ENCODE measurements at regions not wholly inside any gene's neighbourhood (a gene's known extent, or its start where the extent isn't known, plus 50 kb on each side); places are given as distances from the start of the nearest gene placed in this dataset.

DNA sequence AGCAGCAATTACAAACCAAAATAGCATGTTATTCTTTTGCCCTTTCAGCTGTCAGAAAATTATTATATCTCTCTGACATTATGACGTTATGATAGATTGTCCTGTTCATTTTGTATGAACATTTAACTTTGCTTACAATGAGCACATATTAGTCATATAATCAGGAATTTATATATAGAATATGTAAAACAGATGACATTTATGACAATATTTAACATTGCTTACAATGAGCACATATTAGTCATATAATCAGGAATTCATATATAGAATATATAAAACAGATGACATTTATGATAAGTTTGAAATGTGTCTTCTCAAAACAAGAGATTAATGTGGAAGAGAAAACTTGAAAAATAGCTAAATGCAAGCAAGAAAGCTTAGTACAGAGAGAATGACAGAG lies 1180.2 kb downstream of the CDH12 start:
- Histone ChIP-seq H3K79me2 (ENCODE audit: control insufficient read depth, insufficient read depth, low read length) (no peaks in the 10 kb centered on the region), H3K27me3 (ENCODE audit: control insufficient read depth, insufficient read depth, low read length) (no peaks in the 10 kb centered on the region), H3K36me3 (ENCODE audit: control insufficient read depth, insufficient read depth, low read length) (no peaks in the 10 kb centered on the region)

DNA sequence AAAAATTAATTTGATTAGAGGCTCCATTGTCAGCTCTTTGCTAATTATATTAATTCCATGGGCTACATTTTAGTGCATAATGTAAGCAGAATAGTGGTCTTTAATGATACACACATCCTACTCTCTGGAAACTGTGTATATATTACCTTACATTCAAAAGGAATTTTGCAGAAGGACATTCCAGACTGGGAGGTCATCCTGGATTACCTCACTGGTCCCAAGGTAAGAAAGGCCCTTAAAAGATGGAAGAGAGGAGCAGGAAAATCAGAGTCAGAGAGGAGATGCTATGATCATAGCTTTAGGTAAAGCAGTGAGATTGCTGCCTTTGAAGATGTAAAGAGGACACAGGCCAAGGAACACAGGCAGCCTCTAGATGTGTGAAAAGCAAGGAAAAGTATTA lies 1180.8 kb downstream of the CDH12 start:
- no peak overlapping the region for H2AFZ ChIP-seq (ENCODE audit: low read length)
- H3K79me2 ChIP-seq (ENCODE audit: control insufficient read depth, insufficient read depth, low read length) = no peaks in the 10 kb centered on the region
- no peaks in the 10 kb centered on the region for H3K27me3 ChIP-seq (ENCODE audit: control insufficient read depth, insufficient read depth, low read length)
- no peaks in the 10 kb centered on the region for H4K20me1 ChIP-seq (ENCODE audit: control insufficient read depth, extremely low read depth, insufficient read depth, low read length)
- H3K4me1 ChIP-seq (ENCODE audit: control insufficient read depth, extremely low read depth, insufficient read depth, low read length) = no peaks in the 10 kb centered on the region
- H3K9ac ChIP-seq (ENCODE audit: insufficient read depth, low read length) = no peak overlapping the region
- H3K36me3 ChIP-seq (ENCODE audit: control insufficient read depth, insufficient read depth, low read length) = no peaks in the 10 kb centered on the region
- no peak overlapping the region for H3K4me2 ChIP-seq (ENCODE audit: extremely low read depth, insufficient read depth, low read length)
- H3K9me3 ChIP-seq (ENCODE audit: control insufficient read depth, insufficient read depth, low read depth, low read length) = no peaks in the 10 kb centered on the region
- TF ChIP-seq, protein P1, sequence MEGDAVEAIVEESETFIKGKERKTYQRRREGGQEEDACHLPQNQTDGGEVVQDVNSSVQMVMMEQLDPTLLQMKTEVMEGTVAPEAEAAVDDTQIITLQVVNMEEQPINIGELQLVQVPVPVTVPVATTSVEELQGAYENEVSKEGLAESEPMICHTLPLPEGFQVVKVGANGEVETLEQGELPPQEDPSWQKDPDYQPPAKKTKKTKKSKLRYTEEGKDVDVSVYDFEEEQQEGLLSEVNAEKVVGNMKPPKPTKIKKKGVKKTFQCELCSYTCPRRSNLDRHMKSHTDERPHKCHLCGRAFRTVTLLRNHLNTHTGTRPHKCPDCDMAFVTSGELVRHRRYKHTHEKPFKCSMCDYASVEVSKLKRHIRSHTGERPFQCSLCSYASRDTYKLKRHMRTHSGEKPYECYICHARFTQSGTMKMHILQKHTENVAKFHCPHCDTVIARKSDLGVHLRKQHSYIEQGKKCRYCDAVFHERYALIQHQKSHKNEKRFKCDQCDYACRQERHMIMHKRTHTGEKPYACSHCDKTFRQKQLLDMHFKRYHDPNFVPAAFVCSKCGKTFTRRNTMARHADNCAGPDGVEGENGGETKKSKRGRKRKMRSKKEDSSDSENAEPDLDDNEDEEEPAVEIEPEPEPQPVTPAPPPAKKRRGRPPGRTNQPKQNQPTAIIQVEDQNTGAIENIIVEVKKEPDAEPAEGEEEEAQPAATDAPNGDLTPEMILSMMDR (conservative IDR thresholded peaks at IDR 0.05 in 1 of 2, IDR thresholded peaks at IDR 0.05 in 1 of 2; ENCODE audit: low read depth in 1 of 2, low read length in 2 of 2) = no peak
- TF ChIP-seq EZH2 (IDR thresholded peaks at IDR 0.05; ENCODE audit: low read length, missing control alignments) = no peak
- no peak for DNase-seq (ENCODE audit: low read depth in 2 of 2)
- no peak overlapping the region for H3K27ac ChIP-seq (ENCODE audit: insufficient read depth, low read length)
- no peak overlapping the region for H3K4me3 ChIP-seq (replicated peaks in 1 of 4; ENCODE audit: control extremely low read depth in 1 of 4, insufficient read depth in 1 of 4, low read depth in 3 of 4, low read length in 4 of 4)

More for the DNA sequence above, 1180.2 kb downstream of the CDH12 start:
- H3K27ac ChIP-seq (ENCODE audit: insufficient read depth, low read length) = no peak overlapping the region
- H3K9ac ChIP-seq (ENCODE audit: insufficient read depth, low read length) = no peak overlapping the region
- H3K4me1 ChIP-seq (ENCODE audit: control insufficient read depth, extremely low read depth, insufficient read depth, low read length) = no peaks in the 10 kb centered on the region
- no peak for DNase-seq (ENCODE audit: low read depth in 2 of 2)
- H3K9me3 ChIP-seq (ENCODE audit: control insufficient read depth, insufficient read depth, low read depth, low read length) = no peaks in the 10 kb centered on the region
- no peak overlapping the region for H3K4me3 ChIP-seq (replicated peaks in 1 of 4; ENCODE audit: control extremely low read depth in 1 of 4, insufficient read depth in 1 of 4, low read depth in 3 of 4, low read length in 4 of 4)
- TF ChIP-seq, protein P1 (conservative IDR thresholded peaks at IDR 0.05 in 1 of 2, IDR thresholded peaks at IDR 0.05 in 1 of 2; ENCODE audit: low read depth in 1 of 2, low read length in 2 of 2) = no peak
- H3K4me2 ChIP-seq (ENCODE audit: extremely low read depth, insufficient read depth, low read length) = no peak overlapping the region
- no peaks in the 10 kb centered on the region for H4K20me1 ChIP-seq (ENCODE audit: control insufficient read depth, extremely low read depth, insufficient read depth, low read length)
- no peak overlapping the region for H2AFZ ChIP-seq (ENCODE audit: low read length)

GRCh38 chr5:21665524-21665923 lies 1187.6 kb downstream of the CDH12 start:
- Histone ChIP-seq H3K4me1 (ENCODE audit: control insufficient read depth, extremely low read depth, insufficient read depth, low read length) (no peaks in the 10 kb centered on the region), H3K4me3 (replicated peaks in 1 of 4; ENCODE audit: control extremely low read depth in 1 of 4, insufficient read depth in 1 of 4, low read depth in 3 of 4, low read length in 4 of 4) (no peak overlapping the region)
- no peak for TF ChIP-seq EZH2 (IDR thresholded peaks at IDR 0.05; ENCODE audit: low read length, missing control alignments)
- TF ChIP-seq, protein P1 (conservative IDR thresholded peaks at IDR 0.05 in 1 of 2, IDR thresholded peaks at IDR 0.05 in 1 of 2; ENCODE audit: low read depth in 1 of 2, low read length in 2 of 2) = no peak

More at GRCh38 chr5:21665524-21665923, 1187.6 kb downstream of the CDH12 start:
- no peak overlapping the region for H3K27ac ChIP-seq (ENCODE audit: insufficient read depth, low read length)
- no peaks in the 10 kb centered on the region for H3K79me2 ChIP-seq (ENCODE audit: control insufficient read depth, insufficient read depth, low read length)
- H3K4me2 ChIP-seq (ENCODE audit: extremely low read depth, insufficient read depth, low read length) = no peak overlapping the region
- no peak for DNase-seq (ENCODE audit: low read depth in 2 of 2)
- no peaks in the 10 kb centered on the region for H3K9me3 ChIP-seq (ENCODE audit: control insufficient read depth, insufficient read depth, low read depth, low read length)
- H3K36me3 ChIP-seq (ENCODE audit: control insufficient read depth, insufficient read depth, low read length) = no peaks in the 10 kb centered on the region
- no peaks in the 10 kb centered on the region for H4K20me1 ChIP-seq (ENCODE audit: control insufficient read depth, extremely low read depth, insufficient read depth, low read length)
- no peak overlapping the region for H3K9ac ChIP-seq (ENCODE audit: insufficient read depth, low read length)
- H3K27me3 ChIP-seq (ENCODE audit: control insufficient read depth, insufficient read depth, low read length) = no peaks in the 10 kb centered on the region
- H2AFZ ChIP-seq (ENCODE audit: low read length) = no peak overlapping the region

Measured in fibroblast of lung (primary cell).